HCT116 (cell line): ENCODE measurements at regions not wholly inside any gene's neighbourhood (a gene's known extent, or its start where the extent isn't known, plus 50 kb on each side); places are given as distances from the start of the nearest gene placed in this dataset.

Source experiments
- ATAC-seq: fragments of 200-7000 bp; cut with Tn5 transposase; 2 replicates; pipeline ENCODE4 v1.9.1; 2020; ENCODE audit warnings: mild to moderate bottlenecking, moderate library complexity
- BruUV-seq: library from RNA; stranded (reverse); fragments of 400-500 nt; replicated peaks from 2 replicates; lab custom pipeline; 2021; lab: Mats Ljungman, UMichigan
- CTCF ChIA-PET: fragments of 300-600 bp; sonication (Branson Sonifier 250); formaldehyde crosslinking; loops from one replicate; lab custom pipeline; 2021; ENCODE audit warnings: antibody characterized with exemption; lab: Charles Lee
- POLR2A ChIA-PET: fragments of 300-600, 350-600 bp; sonication (Branson Sonifier 250); formaldehyde crosslinking; loops from one replicate; lab custom pipeline; 2021; ENCODE audit warnings: antibody characterized with exemption; lab: Charles Lee
- RAD21 ChIA-PET, 2 experiments: fragments of 300-600 bp; sonication (Branson Sonifier 250); formaldehyde crosslinking; loops; one replicate each; lab custom pipeline; 2023; ENCODE audit warnings: low total read pairs in 2 of 2; ENCODE audit not compliant: uncharacterized antibody in 2 of 2, unreplicated experiment in 2 of 2, low non-redundant PET in 1 of 2; lab: Charles Lee
- DNase-seq: peaks from one replicate; pipeline ENCODE4 v3.0.0-alpha.2; 2010; ENCODE audit warnings: low read depth, low spot score
- H2AFZ ChIP-seq: fragments of 200-600 bp; shearing (Covaris generic), sonication (generic); 2 replicates; pipeline ENCODE4 v1.6.1; 2017; ENCODE audit warnings: low read depth, mixed run types, mixed read lengths, antibody characterized with exemption, low read length; ENCODE audit not compliant: poor library complexity, severe bottlenecking
- H3K27ac ChIP-seq: 2 replicates; pipeline ENCODE4 v1.5.1; 2012; ENCODE audit warnings: low read depth, low read length
- H3K27me3 ChIP-seq: fragments of 200-600 bp; sonication (generic); 2 replicates; pipeline ENCODE4 v1.6.1; 2016; ENCODE audit warnings: mixed run types, low read length, mixed read lengths; ENCODE audit not compliant: insufficient read depth
- H3K36me3 ChIP-seq, 2 experiments: fragments of 200-500 bp in 1 of 2; fragments of 200-600 bp in 1 of 2; sonication (Bioruptor generic) in 1 of 2; sonication (generic) in 1 of 2; 2 replicates each; pipeline versions ENCODE4 v1.5.1 to v1.6.1; 2014 to 2016; ENCODE audit warnings: low read length in 2 of 2, inconsistent platforms in 1 of 2, mixed read lengths in 1 of 2, mixed run types in 1 of 2; ENCODE audit not compliant: insufficient read depth in 2 of 2, control insufficient read depth in 1 of 2
- H3K4me1 ChIP-seq, 2 experiments: fragments of 200-600 bp in 1 of 2; sonication (generic) in 1 of 2; 2 replicates each; pipeline versions ENCODE4 v1.5.1 to v1.6.1; 2012 to 2017; ENCODE audit warnings: low read length in 2 of 2, inconsistent platforms in 1 of 2, mild to moderate bottlenecking in 1 of 2, mixed read lengths in 1 of 2, mixed run types in 1 of 2, moderate library complexity in 1 of 2; ENCODE audit not compliant: insufficient read depth in 2 of 2, control insufficient read depth in 1 of 2
- H3K4me2 ChIP-seq: fragments of 200-600 bp; sonication (generic); 2 replicates; pipeline ENCODE4 v1.6.1; 2017; ENCODE audit warnings: mixed run types, low read length, mixed read lengths
- H3K4me3 ChIP-seq, 2 experiments: fragments of 200-600 bp in 1 of 2; sonication (generic) in 1 of 2; replicated peaks in 1 of 2; 2 replicates each; pipeline ENCODE4 v1.5.1; 2011 to 2016; ENCODE audit warnings: low read length in 2 of 2, control low read depth in 1 of 2, low read depth in 1 of 2, mild to moderate bottlenecking in 1 of 2, mixed read lengths in 1 of 2, mixed run types in 1 of 2
- H3K79me2 ChIP-seq: fragments of 200-600 bp; sonication (generic); 2 replicates; pipeline ENCODE4 v1.6.1; 2017; ENCODE audit warnings: mild to moderate bottlenecking, mixed run types, low read length, moderate library complexity, mixed read lengths; ENCODE audit not compliant: insufficient read depth
- H3K9ac ChIP-seq: fragments of 200-600 bp; sonication (generic); 2 replicates; pipeline ENCODE4 v1.6.1; 2016; ENCODE audit warnings: low read length, mixed read lengths
- H3K9me2 ChIP-seq: fragments of 200-600 bp; sonication (generic), shearing (Covaris generic); 2 replicates; pipeline ENCODE4 v1.6.1; 2017; ENCODE audit warnings: mixed run types, mild to moderate bottlenecking, moderate library complexity; ENCODE audit not compliant: insufficient read depth
- H3K9me3 ChIP-seq, 2 experiments: fragments of 200-500 bp in 1 of 2; fragments of 200-600 bp in 1 of 2; sonication (Bioruptor generic) in 1 of 2; sonication (generic) in 1 of 2; 2 replicates each; pipeline ENCODE4 v1.6.1; 2014 to 2017; ENCODE audit warnings: low read length in 2 of 2, mixed read lengths in 2 of 2, inconsistent platforms in 1 of 2, low read depth in 1 of 2, mild to moderate bottlenecking in 1 of 2, mixed run types in 1 of 2, moderate library complexity in 1 of 2; ENCODE audit not compliant: control insufficient read depth in 1 of 2, insufficient read depth in 1 of 2
- H4K20me1 ChIP-seq: fragments of 200-600 bp; sonication (generic), shearing (Covaris generic); 2 replicates; pipeline ENCODE4 v1.6.1; 2017; ENCODE audit warnings: mixed run types, mild to moderate bottlenecking, moderate library complexity; ENCODE audit not compliant: insufficient read depth
- CBX3 ChIP-seq: IDR thresholded peaks from 2 replicates; pipeline ENCODE4 v1.6.1; 2012; ENCODE audit warnings: low read depth
- EGR1 ChIP-seq: IDR thresholded peaks from 2 replicates; pipeline ENCODE4 v1.6.1; 2012; ENCODE audit warnings: low read depth
- ELF1 ChIP-seq: IDR thresholded peaks from 2 replicates; pipeline ENCODE4 v1.6.1; 2012; ENCODE audit warnings: low read depth, borderline replicate concordance
- EZH2 ChIP-seq: fragments of 200-600 bp; sonication (generic); IDR thresholded peaks from 2 replicates; pipeline ENCODE4 v1.6.1; 2017; ENCODE audit warnings: antibody characterized with exemption, mixed run types
- FOSL1 ChIP-seq: IDR thresholded peaks from 2 replicates; pipeline ENCODE4 v1.6.1; 2012; ENCODE audit warnings: low read depth
- JUND ChIP-seq: IDR thresholded peaks from 2 replicates; pipeline ENCODE4 v1.6.1; 2012
- POLR2A ChIP-seq: IDR thresholded peaks from 2 replicates; pipeline ENCODE4 v1.7.0; 2011; ENCODE audit warnings: borderline replicate concordance; ENCODE audit not compliant: insufficient read depth, insufficient read length; ENCODE audit errors: extremely low read depth
- POLR2AphosphoS5 ChIP-seq: IDR thresholded peaks from 2 replicates; pipeline ENCODE4 v1.6.1; 2011; ENCODE audit warnings: mild to moderate bottlenecking, low read depth, low read length, moderate library complexity
- RAD21 ChIP-seq: IDR thresholded peaks from 2 replicates; pipeline ENCODE4 v1.6.1; 2012; ENCODE audit warnings: low read depth, mild to moderate bottlenecking
- SIN3A ChIP-seq: IDR thresholded peaks from 2 replicates; pipeline ENCODE4 v1.6.1; 2012; ENCODE audit warnings: low read depth
- SRF ChIP-seq: IDR thresholded peaks from 2 replicates; pipeline ENCODE4 v1.6.1; 2012; ENCODE audit warnings: low read depth
- YY1 ChIP-seq: IDR thresholded peaks from 2 replicates; pipeline ENCODE4 v1.6.1; 2011; ENCODE audit warnings: low read length, low read depth, moderate library complexity, mild to moderate bottlenecking; ENCODE audit not compliant: insufficient replicate concordance; ENCODE audit errors: extremely low read depth
- ZNF274 ChIP-seq: fragments of 200-500 bp; sonication (Bioruptor generic); IDR thresholded peaks from 2 replicates; pipeline ENCODE4 v1.6.1; 2014; ENCODE audit warnings: mild to moderate bottlenecking, low read depth, low read length, inconsistent platforms
- intact Hi-C: fragments of 100-400 bp; cut with micrococcal nuclease; formaldehyde crosslinking; loops from 2 replicates; pipeline ENCODE4 v1.10.0; 2022
- TF ChIP-seq, protein P1 (sequence below): IDR thresholded peaks from 2 replicates; pipeline ENCODE4 v1.6.1; 2012; ENCODE audit warnings: low read depth
- TF ChIP-seq, protein P2 (sequence below): IDR thresholded peaks from 2 replicates; pipeline ENCODE4 v1.6.1; 2012

DNA sequence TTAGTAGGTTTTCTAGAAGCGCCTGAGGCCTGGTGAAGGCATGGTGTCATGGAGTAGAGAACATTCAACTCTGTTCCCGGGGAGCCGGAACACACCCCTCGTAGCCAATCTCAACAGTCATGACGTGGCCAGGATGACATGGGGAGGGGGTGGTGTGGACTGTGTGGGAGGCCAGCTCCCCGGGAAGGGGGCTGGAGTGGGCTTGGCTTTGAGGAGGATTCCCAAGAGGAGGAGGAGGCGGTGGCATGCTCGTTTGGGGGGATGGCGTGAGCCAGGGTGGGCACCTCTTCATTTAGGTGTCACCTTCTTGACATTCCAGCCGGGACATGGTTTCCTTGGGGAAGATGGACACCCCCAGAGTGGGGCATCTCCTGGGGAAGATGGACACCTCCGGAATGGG is 257.5 kb downstream of the SEC14L1 start:
- Histone ChIP-seq H4K20me1 (no peaks in the 10 kb centered on the region), H3K4me3 (no peak overlapping the region), H3K79me2 (peaks cover 85% of the 10 kb centered on the region), H3K9me3 (no peaks in the 10 kb centered on the region), H3K27me3 (no peaks in the 10 kb centered on the region), H3K9me2 (no peaks in the 10 kb centered on the region), H3K4me2 (no peak overlapping the region), H2AFZ (no peak overlapping the region)
- POLR2A ChIA-PET, result no interaction called here
- RAD21 ChIA-PET, result no interaction called here
- intact Hi-C loops, result no loop called here
- BruUV-seq, result no TSS peak
- CTCF ChIA-PET, result no interaction called here
- TF ChIP-seq CBX3 (no peak), FOSL1 (no peak), YY1 (no peak), EGR1 (no peak), JUND (no peak), EZH2 (no peak), RAD21 (no peak), ZNF274 (no peak), POLR2AphosphoS5 (no peak), SRF (no peak), ELF1 (no peak), SIN3A (no peak), POLR2A (no peak)
- TF ChIP-seq, protein P1, sequence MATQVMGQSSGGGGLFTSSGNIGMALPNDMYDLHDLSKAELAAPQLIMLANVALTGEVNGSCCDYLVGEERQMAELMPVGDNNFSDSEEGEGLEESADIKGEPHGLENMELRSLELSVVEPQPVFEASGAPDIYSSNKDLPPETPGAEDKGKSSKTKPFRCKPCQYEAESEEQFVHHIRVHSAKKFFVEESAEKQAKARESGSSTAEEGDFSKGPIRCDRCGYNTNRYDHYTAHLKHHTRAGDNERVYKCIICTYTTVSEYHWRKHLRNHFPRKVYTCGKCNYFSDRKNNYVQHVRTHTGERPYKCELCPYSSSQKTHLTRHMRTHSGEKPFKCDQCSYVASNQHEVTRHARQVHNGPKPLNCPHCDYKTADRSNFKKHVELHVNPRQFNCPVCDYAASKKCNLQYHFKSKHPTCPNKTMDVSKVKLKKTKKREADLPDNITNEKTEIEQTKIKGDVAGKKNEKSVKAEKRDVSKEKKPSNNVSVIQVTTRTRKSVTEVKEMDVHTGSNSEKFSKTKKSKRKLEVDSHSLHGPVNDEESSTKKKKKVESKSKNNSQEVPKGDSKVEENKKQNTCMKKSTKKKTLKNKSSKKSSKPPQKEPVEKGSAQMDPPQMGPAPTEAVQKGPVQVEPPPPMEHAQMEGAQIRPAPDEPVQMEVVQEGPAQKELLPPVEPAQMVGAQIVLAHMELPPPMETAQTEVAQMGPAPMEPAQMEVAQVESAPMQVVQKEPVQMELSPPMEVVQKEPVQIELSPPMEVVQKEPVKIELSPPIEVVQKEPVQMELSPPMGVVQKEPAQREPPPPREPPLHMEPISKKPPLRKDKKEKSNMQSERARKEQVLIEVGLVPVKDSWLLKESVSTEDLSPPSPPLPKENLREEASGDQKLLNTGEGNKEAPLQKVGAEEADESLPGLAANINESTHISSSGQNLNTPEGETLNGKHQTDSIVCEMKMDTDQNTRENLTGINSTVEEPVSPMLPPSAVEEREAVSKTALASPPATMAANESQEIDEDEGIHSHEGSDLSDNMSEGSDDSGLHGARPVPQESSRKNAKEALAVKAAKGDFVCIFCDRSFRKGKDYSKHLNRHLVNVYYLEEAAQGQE, result no peak
- TF ChIP-seq, protein P2, sequence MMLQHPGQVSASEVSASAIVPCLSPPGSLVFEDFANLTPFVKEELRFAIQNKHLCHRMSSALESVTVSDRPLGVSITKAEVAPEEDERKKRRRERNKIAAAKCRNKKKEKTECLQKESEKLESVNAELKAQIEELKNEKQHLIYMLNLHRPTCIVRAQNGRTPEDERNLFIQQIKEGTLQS, result no peak
- TF ChIP-seq, all 23 proteins: peak for 0
- Histone ChIP-seq H3K4me1 (peaks cover 11 to 12% of the 10 kb centered on the region in 2 experiments; a peak in 3 of 4 replicates), H3K9ac (no peak overlapping the region), H3K27ac (no peak overlapping the region), H3K36me3 (0 out of 4 replicates have a peak, but pooled peaks cover 0 to 2% of the 10 kb centered on the region in 2 experiments)
- DNase-seq (no peak), ATAC-seq (no peak)
